HL-60 (cell line): ENCODE measurements at regions not wholly inside any gene's neighbourhood (a gene's known extent, or its start where the extent isn't known, plus 50 kb on each side); places are given as distances from the start of the nearest gene placed in this dataset.

ENCODE experiments used
- POLR2AphosphoS5 ChIP-seq: IDR thresholded peaks from 2 replicates; pipeline ENCODE4 v1.6.1; 2012; ENCODE audit warnings: low read depth
- TF ChIP-seq, protein P1 (sequence below): IDR thresholded peaks from one replicate; pipeline ENCODE4 v1.5.1; 2011; ENCODE audit warnings: low read length, control low read depth, inconsistent platforms; ENCODE audit not compliant: insufficient read depth

GRCh38 chr11:116328391-116328790 lies 444.4 kb downstream of the BUD13 start:
- no peak for TF ChIP-seq POLR2AphosphoS5
- TF ChIP-seq, protein P1, sequence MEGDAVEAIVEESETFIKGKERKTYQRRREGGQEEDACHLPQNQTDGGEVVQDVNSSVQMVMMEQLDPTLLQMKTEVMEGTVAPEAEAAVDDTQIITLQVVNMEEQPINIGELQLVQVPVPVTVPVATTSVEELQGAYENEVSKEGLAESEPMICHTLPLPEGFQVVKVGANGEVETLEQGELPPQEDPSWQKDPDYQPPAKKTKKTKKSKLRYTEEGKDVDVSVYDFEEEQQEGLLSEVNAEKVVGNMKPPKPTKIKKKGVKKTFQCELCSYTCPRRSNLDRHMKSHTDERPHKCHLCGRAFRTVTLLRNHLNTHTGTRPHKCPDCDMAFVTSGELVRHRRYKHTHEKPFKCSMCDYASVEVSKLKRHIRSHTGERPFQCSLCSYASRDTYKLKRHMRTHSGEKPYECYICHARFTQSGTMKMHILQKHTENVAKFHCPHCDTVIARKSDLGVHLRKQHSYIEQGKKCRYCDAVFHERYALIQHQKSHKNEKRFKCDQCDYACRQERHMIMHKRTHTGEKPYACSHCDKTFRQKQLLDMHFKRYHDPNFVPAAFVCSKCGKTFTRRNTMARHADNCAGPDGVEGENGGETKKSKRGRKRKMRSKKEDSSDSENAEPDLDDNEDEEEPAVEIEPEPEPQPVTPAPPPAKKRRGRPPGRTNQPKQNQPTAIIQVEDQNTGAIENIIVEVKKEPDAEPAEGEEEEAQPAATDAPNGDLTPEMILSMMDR = no peak
